ENCODE measurements at regions not wholly inside any gene's neighbourhood (a gene's known extent, or its start where the extent isn't known, plus 50 kb on each side); places are given as distances from the start of the nearest gene placed in this dataset.

DNA sequence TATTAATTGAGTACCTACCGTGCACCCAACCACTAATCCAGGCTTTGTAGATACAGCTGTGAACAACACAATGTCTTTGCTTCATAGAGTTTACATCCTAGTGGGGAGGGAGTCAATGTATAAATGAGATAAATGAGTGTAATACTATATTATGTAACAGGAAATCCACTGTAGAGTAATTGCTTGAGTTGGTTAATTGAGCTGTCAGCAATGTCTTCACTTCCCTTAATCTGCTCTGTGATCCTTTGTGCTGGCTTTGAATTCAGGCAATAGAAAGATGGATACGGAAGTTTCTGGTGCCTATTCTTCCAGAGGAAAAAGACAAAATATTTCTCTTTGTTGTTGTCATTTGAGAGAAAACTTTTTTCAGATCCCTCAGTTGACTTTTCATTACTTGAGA is 104.0 kb upstream of the SLC16A7 start:
- TF ChIP-seq CTCF (IDR thresholded peaks at IDR 0.05) = no peak
- no peak for TF ChIP-seq POLR2A (IDR thresholded peaks at IDR 0.05)

All from right lobe of liver (tissue), 4 donors.